Activated CD4-positive, alpha-beta T cell treated with anti-CD3 and anti-CD28 coated beads, Interleukin-2, amount 10 ng/mL, durations not matched to agents 24 days and 14 days (primary cell): ENCODE measurements at regions not wholly inside any gene's neighbourhood (a gene's known extent, or its start where the extent isn't known, plus 50 kb on each side); places are given as distances from the start of the nearest gene placed in this dataset.
"Not testable (repeated sequence)": the region's sequence is repeated elsewhere in the genome, so short reads cannot be mapped to it uniquely, and the experiment has no call there.

ENCODE experiments used
- DNase-seq: peaks from one replicate; pipeline ENCODE4 v3.0.0; 2022
- H3K27ac Mint-ChIP-seq: one replicate; pipeline ENCODE4 v1.8.0; 2022; ENCODE audit warnings: mild to moderate bottlenecking, mixed read lengths
- H3K27me3 Mint-ChIP-seq: one replicate; pipeline ENCODE4 v1.8.0; 2022; ENCODE audit warnings: mixed read lengths
- H3K36me3 Mint-ChIP-seq: one replicate; pipeline ENCODE4 v1.8.0; 2022; ENCODE audit warnings: low read depth, mild to moderate bottlenecking, mixed read lengths
- H3K4me1 Mint-ChIP-seq: one replicate; pipeline ENCODE4 v1.8.0; 2021; ENCODE audit warnings: mixed read lengths
- H3K4me3 Mint-ChIP-seq: one replicate; pipeline ENCODE4 v1.8.0; 2022; ENCODE audit warnings: mild to moderate bottlenecking, moderate library complexity, mixed read lengths
- H3K9me3 Mint-ChIP-seq: one replicate; pipeline ENCODE4 v1.8.0; 2021; ENCODE audit warnings: mixed read lengths
- intact Hi-C: fragments of 100-400 bp; cut with micrococcal nuclease; formaldehyde crosslinking; loops from one replicate; pipeline ENCODE4 v1.15.1; 2023

DNA sequence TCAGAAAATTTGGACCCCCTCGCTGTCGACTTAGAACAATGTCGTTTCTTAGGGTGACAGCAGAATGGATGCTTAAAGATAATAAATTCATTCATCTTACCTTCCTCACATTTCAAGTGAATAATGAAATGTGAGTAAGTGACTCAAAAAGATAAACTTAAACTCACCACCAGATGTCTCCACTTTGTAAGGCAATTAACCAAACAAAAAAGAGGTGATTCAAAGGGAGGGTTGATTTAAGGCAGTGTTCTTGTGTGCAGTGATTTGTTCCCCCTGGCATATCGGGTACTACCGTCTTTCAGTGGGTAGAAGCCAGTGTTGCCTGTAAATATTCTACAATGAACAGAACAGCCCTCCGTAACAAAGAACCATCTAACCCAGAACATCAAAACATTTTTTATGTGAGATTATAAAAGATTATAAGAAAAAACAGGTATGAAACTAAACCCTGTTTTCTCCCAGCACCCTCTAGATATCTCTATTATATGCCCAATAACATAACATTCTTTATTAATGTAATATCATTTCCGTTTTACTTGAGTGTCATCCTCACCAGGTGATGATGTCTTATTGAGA is 589.7 kb downstream of the CBLN4 start:
- H3K4me1 Mint-ChIP-seq: no peaks in the 10 kb centered on the region
- H3K9me3 Mint-ChIP-seq: peaks cover 9% of the 10 kb centered on the region
- H3K27me3 Mint-ChIP-seq: no peaks in the 10 kb centered on the region
- DNase-seq: no peak
- H3K4me3 Mint-ChIP-seq: no peak overlapping the region
- no peaks in the 10 kb centered on the region for H3K36me3 Mint-ChIP-seq
- intact Hi-C loops: no loop called here
- H3K27ac Mint-ChIP-seq: no peak overlapping the region

DNA sequence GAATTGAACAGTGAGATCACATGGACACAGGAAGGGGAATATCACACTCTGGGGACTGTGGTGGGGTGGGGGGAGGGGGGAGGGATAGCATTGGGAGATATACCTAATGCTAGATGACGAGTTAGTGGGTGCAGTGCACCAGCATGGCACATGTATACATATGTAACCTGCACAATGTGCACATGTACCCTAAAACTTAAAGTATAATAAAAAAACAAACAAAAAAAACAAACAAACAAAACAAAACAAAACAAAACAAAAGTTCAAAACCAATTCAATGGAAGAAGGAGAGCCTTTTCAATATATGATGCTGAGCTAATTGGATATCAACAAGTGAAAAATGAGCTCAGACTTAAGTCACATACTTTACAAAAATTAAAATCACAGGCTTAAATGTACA is 592.8 kb downstream of the CBLN4 start:
- DNase-seq, H3K27me3 Mint-ChIP-seq, H3K36me3 Mint-ChIP-seq, H3K4me3 Mint-ChIP-seq, H3K9me3 Mint-ChIP-seq, H3K4me1 Mint-ChIP-seq, H3K27ac Mint-ChIP-seq, intact Hi-C loops: not testable (repeated sequence)

DNA sequence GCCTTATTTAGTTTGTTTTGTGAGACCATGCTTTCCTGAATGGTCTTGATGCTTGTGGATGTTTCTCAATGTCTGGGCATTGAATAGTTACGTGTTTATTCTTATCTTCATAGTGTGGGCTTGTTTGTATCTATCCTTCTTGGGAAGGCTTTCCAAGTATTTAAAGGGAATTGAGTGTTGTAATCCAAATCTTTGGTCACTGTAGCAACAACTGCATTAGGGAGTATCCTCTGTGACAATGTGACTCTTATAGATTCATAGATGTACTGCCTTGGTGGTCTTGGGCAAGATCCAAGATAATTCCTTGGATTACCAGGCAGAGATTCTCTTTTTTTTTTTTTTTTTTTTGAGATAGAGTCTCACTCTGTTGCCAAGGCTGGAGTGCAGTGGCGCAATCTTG is 598.4 kb downstream of the CBLN4 start:
- Mint-ChIP-seq H3K9me3 (peaks cover 4% of the 10 kb centered on the region), H3K27me3 (no peaks in the 10 kb centered on the region), H3K4me3 (no peak overlapping the region), H3K4me1 (no peaks in the 10 kb centered on the region), H3K36me3 (no peaks in the 10 kb centered on the region), H3K27ac (no peak overlapping the region)
- DNase-seq: no peak
- intact Hi-C loops: no loop called here

DNA sequence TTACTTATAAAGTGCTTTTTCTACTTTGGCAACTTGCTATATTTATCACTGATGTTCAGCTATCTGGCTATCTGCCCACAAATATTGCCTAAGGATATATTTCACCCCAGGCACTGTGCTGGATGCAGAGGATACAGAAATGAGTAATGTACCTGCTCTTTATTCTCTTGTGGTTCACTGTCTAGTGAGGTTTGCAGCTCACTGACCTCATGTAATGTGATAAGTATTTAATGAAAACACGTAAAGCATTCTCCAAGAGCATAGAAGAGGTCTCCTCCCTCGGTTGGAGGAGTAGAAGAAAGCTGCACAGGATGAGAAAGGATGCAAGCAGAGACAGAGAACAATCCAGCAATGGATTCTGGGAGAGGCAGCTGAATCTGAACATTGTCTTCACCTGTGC is 610.7 kb downstream of the CBLN4 start:
- Mint-ChIP-seq H3K36me3 (no peaks in the 10 kb centered on the region), H3K27ac (no peak overlapping the region), H3K9me3 (peaks cover 11% of the 10 kb centered on the region), H3K4me3 (no peak overlapping the region), H3K4me1 (no peaks in the 10 kb centered on the region), H3K27me3 (no peaks in the 10 kb centered on the region)
- intact Hi-C loops: no loop called here
- no peak for DNase-seq

GRCh38 chr20:55390791-55391190 is 614.5 kb downstream of the CBLN4 start:
- H3K9me3 Mint-ChIP-seq: peaks cover 15% of the 10 kb centered on the region
- H3K4me1 Mint-ChIP-seq: no peaks in the 10 kb centered on the region
- DNase-seq: no peak
- H3K36me3 Mint-ChIP-seq: no peaks in the 10 kb centered on the region
- H3K27ac Mint-ChIP-seq: no peak overlapping the region
- H3K4me3 Mint-ChIP-seq: no peak overlapping the region
- intact Hi-C loops: no loop called here
- H3K27me3 Mint-ChIP-seq: no peaks in the 10 kb centered on the region

- Mint-ChIP-seq H3K4me1 (no peaks in the 10 kb centered on the region), H3K27ac (no peak overlapping the region), H3K9me3 (peaks cover 22% of the 10 kb centered on the region), H3K4me3 (no peak overlapping the region), H3K27me3 (no peaks in the 10 kb centered on the region), H3K36me3 (no peaks in the 10 kb centered on the region)
- intact Hi-C loops: no loop called here
- no peak for DNase-seq
Measured at GRCh38 chr20:55386686-55387085, 618.6 kb downstream of the CBLN4 start.

DNA sequence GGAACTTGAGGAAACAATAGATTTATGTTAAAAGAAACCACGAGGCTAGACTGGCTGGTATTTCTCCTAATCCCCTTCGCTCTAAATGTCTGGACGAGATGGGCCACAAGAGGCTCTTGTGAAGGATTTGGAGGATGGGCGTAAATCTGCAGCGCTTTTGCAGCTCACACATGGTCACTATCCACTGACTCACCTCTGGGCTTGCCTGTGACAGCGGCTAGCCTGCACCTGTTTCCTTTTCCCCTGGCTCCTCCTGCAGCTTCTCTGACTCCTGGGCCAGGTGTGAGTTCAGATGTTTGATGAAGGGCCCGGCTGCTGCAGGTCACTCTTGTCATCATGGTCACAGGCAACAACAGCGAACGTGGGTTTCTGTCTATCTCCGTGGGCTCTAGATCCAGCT is 629.4 kb downstream of the CBLN4 start:
- DNase-seq: no peak
- H3K36me3 Mint-ChIP-seq: no peaks in the 10 kb centered on the region
- no peak overlapping the region for H3K27ac Mint-ChIP-seq
- no peaks in the 10 kb centered on the region for H3K4me1 Mint-ChIP-seq
- H3K27me3 Mint-ChIP-seq: no peaks in the 10 kb centered on the region
- intact Hi-C loops: no loop called here
- H3K4me3 Mint-ChIP-seq: no peak overlapping the region
- peaks cover 6% of the 10 kb centered on the region for H3K9me3 Mint-ChIP-seq

DNA sequence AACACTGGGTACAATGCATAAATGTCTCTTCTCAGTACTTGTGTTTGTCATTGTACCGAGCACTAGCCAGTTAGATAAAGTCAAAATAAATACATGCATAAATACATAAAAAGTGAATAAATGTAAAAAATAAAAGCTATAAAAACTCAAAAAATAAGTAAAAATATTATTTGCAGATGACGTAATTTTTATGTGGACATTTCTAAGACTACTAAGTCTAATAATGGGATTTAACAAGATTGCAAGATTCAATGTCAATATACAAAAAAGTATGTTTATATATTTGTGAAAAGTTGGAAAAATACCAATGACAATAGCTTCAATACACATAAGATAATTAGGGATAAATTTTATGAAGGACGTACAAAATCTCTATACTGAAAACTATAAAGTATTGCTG is 639.6 kb downstream of the CBLN4 start:
- peaks cover 7% of the 10 kb centered on the region for H3K9me3 Mint-ChIP-seq
- no peak overlapping the region for H3K4me3 Mint-ChIP-seq
- no peaks in the 10 kb centered on the region for H3K4me1 Mint-ChIP-seq
- DNase-seq: no peak
- no peak overlapping the region for H3K27ac Mint-ChIP-seq
- H3K27me3 Mint-ChIP-seq: no peaks in the 10 kb centered on the region
- intact Hi-C loops: no loop called here
- H3K36me3 Mint-ChIP-seq: no peaks in the 10 kb centered on the region

GRCh38 chr20:55360895-55361294 is 644.4 kb downstream of the CBLN4 start:
- intact Hi-C loops: no loop called here
- no peak overlapping the region for H3K4me3 Mint-ChIP-seq
- no peak overlapping the region for H3K27ac Mint-ChIP-seq
- DNase-seq: no peak
- peaks cover 4% of the 10 kb centered on the region for H3K9me3 Mint-ChIP-seq
- no peaks in the 10 kb centered on the region for H3K36me3 Mint-ChIP-seq
- H3K27me3 Mint-ChIP-seq: no peaks in the 10 kb centered on the region
- no peaks in the 10 kb centered on the region for H3K4me1 Mint-ChIP-seq

- no peak for DNase-seq
- Mint-ChIP-seq H3K27ac (no peak overlapping the region), H3K36me3 (no peaks in the 10 kb centered on the region), H3K27me3 (no peaks in the 10 kb centered on the region), H3K4me1 (no peaks in the 10 kb centered on the region), H3K9me3 (peaks cover 10% of the 10 kb centered on the region), H3K4me3 (no peak overlapping the region)
- intact Hi-C loops: no loop called here
Measured at GRCh38 chr20:55354720-55355119, 650.6 kb downstream of the CBLN4 start.

- intact Hi-C loops: no loop called here
- H3K36me3 Mint-ChIP-seq: no peaks in the 10 kb centered on the region
- no peak overlapping the region for H3K4me3 Mint-ChIP-seq
- no peak overlapping the region for H3K27ac Mint-ChIP-seq
- H3K27me3 Mint-ChIP-seq: no peaks in the 10 kb centered on the region
- no peaks in the 10 kb centered on the region for H3K4me1 Mint-ChIP-seq
- no peak for DNase-seq
- H3K9me3 Mint-ChIP-seq: peaks cover 10% of the 10 kb centered on the region
Measured at GRCh38 chr20:55353206-55353605, 652.1 kb downstream of the CBLN4 start.

GRCh38 chr20:55348223-55348622 is 657.1 kb downstream of the CBLN4 start:
- H3K4me3 Mint-ChIP-seq: no peak overlapping the region
- no peak overlapping the region for H3K27ac Mint-ChIP-seq
- H3K4me1 Mint-ChIP-seq: no peaks in the 10 kb centered on the region
- H3K36me3 Mint-ChIP-seq: no peaks in the 10 kb centered on the region
- intact Hi-C loops: no loop called here
- no peaks in the 10 kb centered on the region for H3K27me3 Mint-ChIP-seq
- DNase-seq: no peak
- H3K9me3 Mint-ChIP-seq: peaks cover 3% of the 10 kb centered on the region

DNA sequence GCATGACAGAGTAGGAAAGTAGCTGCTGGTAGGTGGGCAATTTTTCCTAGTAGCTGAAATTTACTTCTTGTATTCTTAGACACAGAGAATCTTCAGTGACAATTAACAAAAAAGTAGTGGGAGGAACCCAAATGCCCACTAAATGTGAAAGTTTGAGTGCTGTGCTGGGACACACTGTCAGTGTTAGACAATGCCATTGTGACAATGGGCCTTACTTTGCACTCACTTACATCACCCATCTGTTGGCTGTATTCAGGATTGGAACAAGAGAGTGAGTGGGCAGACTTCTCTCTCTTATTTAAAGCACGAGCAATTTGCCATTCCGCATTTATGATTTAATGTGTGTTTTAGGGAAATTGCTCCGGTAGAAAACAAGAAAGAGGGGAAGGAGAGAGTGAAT is 662.5 kb downstream of the CBLN4 start:
- no peak overlapping the region for H3K4me3 Mint-ChIP-seq
- no peaks in the 10 kb centered on the region for H3K9me3 Mint-ChIP-seq
- H3K4me1 Mint-ChIP-seq: no peaks in the 10 kb centered on the region
- H3K36me3 Mint-ChIP-seq: no peaks in the 10 kb centered on the region
- no peaks in the 10 kb centered on the region for H3K27me3 Mint-ChIP-seq
- intact Hi-C loops: no loop called here
- no peak overlapping the region for H3K27ac Mint-ChIP-seq
- DNase-seq: no peak

DNA sequence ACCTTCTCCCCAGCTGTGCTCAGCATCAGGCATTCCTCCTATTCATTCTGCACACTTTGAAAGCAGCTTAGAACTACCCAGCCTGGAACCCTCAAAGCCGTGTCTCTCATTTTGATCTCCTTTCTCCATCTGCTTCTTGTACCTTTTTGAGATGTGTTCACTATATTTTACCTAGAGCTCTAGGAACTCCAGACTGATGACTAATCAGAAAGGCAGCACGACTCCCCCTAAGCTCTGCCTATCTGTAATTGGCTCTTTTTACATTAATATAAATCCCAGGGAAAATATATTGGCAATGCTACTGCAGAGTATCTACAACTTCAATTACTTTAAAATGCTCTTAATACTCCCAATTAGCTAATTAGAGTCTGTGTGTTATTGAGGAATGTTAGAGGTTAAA is 671.5 kb downstream of the CBLN4 start:
- H3K9me3 Mint-ChIP-seq: no peaks in the 10 kb centered on the region
- H3K4me1 Mint-ChIP-seq: no peaks in the 10 kb centered on the region
- DNase-seq: no peak
- H3K4me3 Mint-ChIP-seq: no peak overlapping the region
- intact Hi-C loops: no loop called here
- H3K27me3 Mint-ChIP-seq: no peaks in the 10 kb centered on the region
- no peaks in the 10 kb centered on the region for H3K36me3 Mint-ChIP-seq
- H3K27ac Mint-ChIP-seq: no peak overlapping the region

DNA sequence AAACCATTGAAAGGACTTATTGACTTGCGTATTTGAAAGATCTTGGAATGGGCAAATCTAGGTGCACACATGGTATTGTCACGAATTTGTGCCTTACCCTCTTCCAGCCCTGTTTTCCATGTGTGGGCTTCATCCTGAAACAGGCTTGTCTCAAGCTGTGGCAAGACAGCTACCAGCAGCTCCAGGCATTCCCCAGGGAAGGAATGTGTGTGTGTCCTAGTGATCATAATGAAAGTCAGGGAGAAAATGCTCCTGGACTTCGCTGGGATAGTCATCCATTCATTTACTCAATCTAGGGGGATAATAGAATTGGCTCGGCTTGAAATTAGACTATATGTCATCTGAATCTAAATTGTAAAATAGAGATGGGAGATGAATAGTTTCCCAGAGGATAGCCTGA is 676.2 kb downstream of the CBLN4 start:
- Mint-ChIP-seq H3K4me1 (no peaks in the 10 kb centered on the region), H3K4me3 (no peak overlapping the region), H3K27ac (no peak overlapping the region), H3K36me3 (no peaks in the 10 kb centered on the region), H3K27me3 (no peaks in the 10 kb centered on the region), H3K9me3 (no peaks in the 10 kb centered on the region)
- no peak for DNase-seq
- intact Hi-C loops: no loop called here
